ENCODE measurements at regions not wholly inside any gene's neighbourhood (a gene's known extent, or its start where the extent isn't known, plus 50 kb on each side); places are given as distances from the start of the nearest gene placed in this dataset.
"Not testable (repeated sequence)": the region's sequence is repeated elsewhere in the genome, so short reads cannot be mapped to it uniquely, and the experiment has no call there.

DNA sequence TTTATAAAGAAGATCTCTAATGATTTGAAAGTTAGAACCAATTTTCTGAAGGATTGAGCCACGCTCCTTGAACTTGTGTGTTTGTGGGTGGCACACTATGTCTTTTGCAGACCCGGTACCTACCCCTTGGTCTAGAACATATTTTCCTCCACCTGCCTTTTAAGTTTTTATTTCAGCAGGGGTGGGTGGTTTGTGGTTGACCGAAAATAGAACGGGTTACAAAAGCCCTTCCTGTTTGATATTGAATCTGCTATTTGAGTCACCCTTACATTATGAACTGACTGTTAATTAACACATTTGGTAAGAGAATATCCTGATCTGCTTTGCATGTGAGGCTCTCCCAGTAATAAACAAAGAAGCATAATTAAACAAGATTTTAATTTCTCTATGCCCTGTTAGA lies 697.5 kb downstream of the GOLGA6L6 start:
- TF ChIP-seq, protein P1, sequence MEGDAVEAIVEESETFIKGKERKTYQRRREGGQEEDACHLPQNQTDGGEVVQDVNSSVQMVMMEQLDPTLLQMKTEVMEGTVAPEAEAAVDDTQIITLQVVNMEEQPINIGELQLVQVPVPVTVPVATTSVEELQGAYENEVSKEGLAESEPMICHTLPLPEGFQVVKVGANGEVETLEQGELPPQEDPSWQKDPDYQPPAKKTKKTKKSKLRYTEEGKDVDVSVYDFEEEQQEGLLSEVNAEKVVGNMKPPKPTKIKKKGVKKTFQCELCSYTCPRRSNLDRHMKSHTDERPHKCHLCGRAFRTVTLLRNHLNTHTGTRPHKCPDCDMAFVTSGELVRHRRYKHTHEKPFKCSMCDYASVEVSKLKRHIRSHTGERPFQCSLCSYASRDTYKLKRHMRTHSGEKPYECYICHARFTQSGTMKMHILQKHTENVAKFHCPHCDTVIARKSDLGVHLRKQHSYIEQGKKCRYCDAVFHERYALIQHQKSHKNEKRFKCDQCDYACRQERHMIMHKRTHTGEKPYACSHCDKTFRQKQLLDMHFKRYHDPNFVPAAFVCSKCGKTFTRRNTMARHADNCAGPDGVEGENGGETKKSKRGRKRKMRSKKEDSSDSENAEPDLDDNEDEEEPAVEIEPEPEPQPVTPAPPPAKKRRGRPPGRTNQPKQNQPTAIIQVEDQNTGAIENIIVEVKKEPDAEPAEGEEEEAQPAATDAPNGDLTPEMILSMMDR (IDR thresholded peaks at IDR 0.05; ENCODE audit: low read depth, low read length): not testable (repeated sequence)
- not testable (repeated sequence) for TF ChIP-seq MYC (IDR thresholded peaks at IDR 0.05; ENCODE audit: low read depth, low read length); POLR2A (IDR thresholded peaks at IDR 0.05; ENCODE audit: extremely low read depth, insufficient read length)

Measured in NB4 (cell line).